ENCODE measurements at regions not wholly inside any gene's neighbourhood (a gene's known extent, or its start where the extent isn't known, plus 50 kb on each side); places are given as distances from the start of the nearest gene placed in this dataset.

GRCh38 chr12:115044073-115044472 is 360.1 kb upstream of the TBX3 start:
- TF ChIP-seq, protein P1, sequence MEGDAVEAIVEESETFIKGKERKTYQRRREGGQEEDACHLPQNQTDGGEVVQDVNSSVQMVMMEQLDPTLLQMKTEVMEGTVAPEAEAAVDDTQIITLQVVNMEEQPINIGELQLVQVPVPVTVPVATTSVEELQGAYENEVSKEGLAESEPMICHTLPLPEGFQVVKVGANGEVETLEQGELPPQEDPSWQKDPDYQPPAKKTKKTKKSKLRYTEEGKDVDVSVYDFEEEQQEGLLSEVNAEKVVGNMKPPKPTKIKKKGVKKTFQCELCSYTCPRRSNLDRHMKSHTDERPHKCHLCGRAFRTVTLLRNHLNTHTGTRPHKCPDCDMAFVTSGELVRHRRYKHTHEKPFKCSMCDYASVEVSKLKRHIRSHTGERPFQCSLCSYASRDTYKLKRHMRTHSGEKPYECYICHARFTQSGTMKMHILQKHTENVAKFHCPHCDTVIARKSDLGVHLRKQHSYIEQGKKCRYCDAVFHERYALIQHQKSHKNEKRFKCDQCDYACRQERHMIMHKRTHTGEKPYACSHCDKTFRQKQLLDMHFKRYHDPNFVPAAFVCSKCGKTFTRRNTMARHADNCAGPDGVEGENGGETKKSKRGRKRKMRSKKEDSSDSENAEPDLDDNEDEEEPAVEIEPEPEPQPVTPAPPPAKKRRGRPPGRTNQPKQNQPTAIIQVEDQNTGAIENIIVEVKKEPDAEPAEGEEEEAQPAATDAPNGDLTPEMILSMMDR (IDR thresholded peaks at IDR 0.05; ENCODE audit: control insufficient read depth, extremely low read depth, insufficient read depth) = no peak
- no peak for DNase-seq (ENCODE audit: low read depth)
- no peak overlapping the region for H3K4me3 ChIP-seq (ENCODE audit: low read depth, low read length)

DNA sequence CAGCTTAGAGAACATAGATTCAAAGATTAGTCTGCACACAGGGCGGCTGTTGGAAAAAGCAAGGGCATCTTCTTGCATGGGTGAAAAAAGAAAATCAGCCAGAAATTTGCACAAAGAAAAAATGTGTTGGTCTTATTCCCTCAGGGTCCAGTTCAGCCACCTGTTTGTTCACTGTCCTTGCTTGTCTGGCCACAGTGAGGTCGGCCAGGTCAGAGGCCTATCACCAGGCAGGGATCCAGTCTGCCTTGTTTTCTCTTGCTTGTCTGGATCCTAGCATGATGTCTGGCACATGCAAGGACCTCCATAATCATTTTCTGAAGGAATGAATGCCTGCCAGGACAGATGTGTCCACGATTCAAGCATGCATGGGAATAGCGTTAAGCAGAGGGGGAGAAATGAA is 359.1 kb upstream of the TBX3 start:
- TF ChIP-seq, protein P1 (IDR thresholded peaks at IDR 0.05; ENCODE audit: control insufficient read depth, extremely low read depth, insufficient read depth) = no peak
- DNase-seq (ENCODE audit: low read depth) = no peak
- no peak overlapping the region for H3K4me3 ChIP-seq (ENCODE audit: low read depth, low read length)

- DNase-seq (ENCODE audit: low read depth) = no peak
- H3K4me3 ChIP-seq (ENCODE audit: low read depth, low read length) = no peak overlapping the region
- TF ChIP-seq, protein P1 (IDR thresholded peaks at IDR 0.05; ENCODE audit: control insufficient read depth, extremely low read depth, insufficient read depth) = no peak
Observed at GRCh38 chr12:115042341-115042740, 358.4 kb upstream of the TBX3 start.

DNA sequence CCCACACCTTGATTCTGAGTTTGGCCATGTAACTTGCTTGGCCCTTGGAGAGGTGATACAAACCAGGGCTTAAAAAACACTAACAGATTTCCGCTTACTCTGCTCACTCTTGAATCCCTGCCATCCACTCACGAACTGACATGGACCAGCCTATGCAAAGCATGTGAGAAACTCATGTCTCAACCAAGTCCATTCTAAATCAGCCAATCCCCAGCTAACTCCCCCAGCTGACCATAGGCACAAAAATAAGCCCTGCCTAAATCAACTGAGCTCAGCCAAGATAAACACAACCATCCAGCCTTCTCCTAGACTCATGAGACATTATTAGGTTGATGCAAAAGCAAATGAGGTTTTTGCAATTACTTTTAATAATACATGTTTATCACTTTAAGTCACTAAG is 353.9 kb upstream of the TBX3 start:
- no peak for DNase-seq (ENCODE audit: low read depth)
- TF ChIP-seq, protein P1 (IDR thresholded peaks at IDR 0.05; ENCODE audit: control insufficient read depth, extremely low read depth, insufficient read depth) = no peak
- no peak overlapping the region for H3K4me3 ChIP-seq (ENCODE audit: low read depth, low read length)

- no peak for DNase-seq (ENCODE audit: low read depth)
- H3K4me3 ChIP-seq (ENCODE audit: low read depth, low read length) = no peak overlapping the region
- TF ChIP-seq, protein P1 (IDR thresholded peaks at IDR 0.05; ENCODE audit: control insufficient read depth, extremely low read depth, insufficient read depth) = no peak
Observed at GRCh38 chr12:115035535-115036107, 351.6 kb upstream of the TBX3 start.

GRCh38 chr12:115032521-115032920 is 348.5 kb upstream of the TBX3 start:
- H3K4me3 ChIP-seq (ENCODE audit: low read depth, low read length) = no peak overlapping the region
- DNase-seq (ENCODE audit: low read depth) = no peak
- TF ChIP-seq, protein P1 (IDR thresholded peaks at IDR 0.05; ENCODE audit: control insufficient read depth, extremely low read depth, insufficient read depth) = no peak

GRCh38 chr12:115030017-115030416 is 346.0 kb upstream of the TBX3 start:
- no peak for DNase-seq (ENCODE audit: low read depth)
- TF ChIP-seq, protein P1 (IDR thresholded peaks at IDR 0.05; ENCODE audit: control insufficient read depth, extremely low read depth, insufficient read depth) = no peak
- H3K4me3 ChIP-seq (ENCODE audit: low read depth, low read length) = no peak overlapping the region
